ENCODE measurements at regions not wholly inside any gene's neighbourhood (a gene's known extent, or its start where the extent isn't known, plus 50 kb on each side); places are given as distances from the start of the nearest gene placed in this dataset.

GRCh38 chr5:2266641-2267240 lies 384.0 kb upstream of the IRX4 start:
- peaks cover 6% of the 10 kb centered on the region for H3K27me3 ChIP-seq (ENCODE audit: insufficient read depth, low read length, poor library complexity)

DNA sequence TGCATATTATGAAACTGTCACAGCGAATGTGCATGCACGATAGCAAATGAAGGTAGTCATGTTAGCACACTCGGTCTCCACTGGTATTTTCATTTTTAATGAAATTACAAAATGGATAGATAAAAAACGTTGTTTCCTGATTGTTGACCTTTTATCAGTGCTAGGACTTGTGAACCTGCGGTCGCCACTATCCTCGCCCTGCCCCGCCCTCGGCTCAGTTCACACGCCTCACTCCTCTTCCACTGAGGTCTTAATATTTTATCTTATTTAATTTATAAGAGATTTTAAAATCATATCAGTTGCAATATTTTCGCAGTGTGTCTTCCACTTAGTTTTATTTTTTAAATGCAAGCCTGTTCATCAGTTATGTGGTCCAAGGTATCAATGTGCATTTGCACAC lies 382.6 kb upstream of the IRX4 start:
- TF ChIP-seq, protein P1, sequence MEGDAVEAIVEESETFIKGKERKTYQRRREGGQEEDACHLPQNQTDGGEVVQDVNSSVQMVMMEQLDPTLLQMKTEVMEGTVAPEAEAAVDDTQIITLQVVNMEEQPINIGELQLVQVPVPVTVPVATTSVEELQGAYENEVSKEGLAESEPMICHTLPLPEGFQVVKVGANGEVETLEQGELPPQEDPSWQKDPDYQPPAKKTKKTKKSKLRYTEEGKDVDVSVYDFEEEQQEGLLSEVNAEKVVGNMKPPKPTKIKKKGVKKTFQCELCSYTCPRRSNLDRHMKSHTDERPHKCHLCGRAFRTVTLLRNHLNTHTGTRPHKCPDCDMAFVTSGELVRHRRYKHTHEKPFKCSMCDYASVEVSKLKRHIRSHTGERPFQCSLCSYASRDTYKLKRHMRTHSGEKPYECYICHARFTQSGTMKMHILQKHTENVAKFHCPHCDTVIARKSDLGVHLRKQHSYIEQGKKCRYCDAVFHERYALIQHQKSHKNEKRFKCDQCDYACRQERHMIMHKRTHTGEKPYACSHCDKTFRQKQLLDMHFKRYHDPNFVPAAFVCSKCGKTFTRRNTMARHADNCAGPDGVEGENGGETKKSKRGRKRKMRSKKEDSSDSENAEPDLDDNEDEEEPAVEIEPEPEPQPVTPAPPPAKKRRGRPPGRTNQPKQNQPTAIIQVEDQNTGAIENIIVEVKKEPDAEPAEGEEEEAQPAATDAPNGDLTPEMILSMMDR (IDR thresholded peaks at IDR 0.05; ENCODE audit: borderline replicate concordance, extremely low read depth, low read length, poor library complexity, severe bottlenecking): no peak
- no peak for TF ChIP-seq EZH2 (IDR thresholded peaks at IDR 0.05; ENCODE audit: borderline replicate concordance, low read depth, low read length, severe bottlenecking)
- Histone ChIP-seq H3K36me3 (ENCODE audit: insufficient read depth, low read length) (no peaks in the 10 kb centered on the region), H3K27me3 (ENCODE audit: insufficient read depth, low read length, poor library complexity) (peaks cover 3% of the 10 kb centered on the region), H3K79me2 (ENCODE audit: insufficient read depth, low read length) (no peaks in the 10 kb centered on the region), H3K27ac (ENCODE audit: low read length) (no peak overlapping the region), H3K4me2 (ENCODE audit: insufficient read depth, low read length) (no peak overlapping the region), H3K4me1 (ENCODE audit: insufficient read depth, low read length) (no peaks in the 10 kb centered on the region), H4K20me1 (ENCODE audit: insufficient read depth, low read length) (no peaks in the 10 kb centered on the region), H3K9ac (ENCODE audit: low read depth, low read length) (no peak overlapping the region), H3K4me3 (ENCODE audit: low read depth in 1 of 2, low read length in 2 of 2) (no peak overlapping the region), H3K9me3 (ENCODE audit: insufficient read depth, low read length, severe bottlenecking) (no peaks in the 10 kb centered on the region), H2AFZ (ENCODE audit: low read depth, low read length) (no peak overlapping the region)
- ATAC-seq (ENCODE audit: insufficient read depth, low read depth) (no peak), DNase-seq (no peak)

More at GRCh38 chr5:2266641-2267240, 384.0 kb upstream of the IRX4 start:
- no peaks in the 10 kb centered on the region for H3K36me3 ChIP-seq (ENCODE audit: insufficient read depth, low read length)
- no peaks in the 10 kb centered on the region for H3K79me2 ChIP-seq (ENCODE audit: insufficient read depth, low read length)
- H3K4me3 ChIP-seq (ENCODE audit: low read depth in 1 of 2, low read length in 2 of 2): no peak overlapping the region
- no peak for DNase-seq
- H3K4me2 ChIP-seq (ENCODE audit: insufficient read depth, low read length): no peak overlapping the region
- no peak overlapping the region for H3K27ac ChIP-seq (ENCODE audit: low read length)
- no peak overlapping the region for H3K9ac ChIP-seq (ENCODE audit: low read depth, low read length)
- no peaks in the 10 kb centered on the region for H3K9me3 ChIP-seq (ENCODE audit: insufficient read depth, low read length, severe bottlenecking)
- H2AFZ ChIP-seq (ENCODE audit: low read depth, low read length): no peak overlapping the region
- TF ChIP-seq, protein P1 (IDR thresholded peaks at IDR 0.05; ENCODE audit: borderline replicate concordance, extremely low read depth, low read length, poor library complexity, severe bottlenecking): no peak
- no peak for TF ChIP-seq EZH2 (IDR thresholded peaks at IDR 0.05; ENCODE audit: borderline replicate concordance, low read depth, low read length, severe bottlenecking)
- ATAC-seq (ENCODE audit: insufficient read depth, low read depth): no peak
- H3K4me1 ChIP-seq (ENCODE audit: insufficient read depth, low read length): no peaks in the 10 kb centered on the region
- no peaks in the 10 kb centered on the region for H4K20me1 ChIP-seq (ENCODE audit: insufficient read depth, low read length)

GRCh38 chr5:2263763-2264162 lies 381.0 kb upstream of the IRX4 start:
- Histone ChIP-seq H3K27me3 (ENCODE audit: insufficient read depth, low read length, poor library complexity) (peaks cover 3% of the 10 kb centered on the region), H3K4me1 (ENCODE audit: insufficient read depth, low read length) (no peaks in the 10 kb centered on the region), H4K20me1 (ENCODE audit: insufficient read depth, low read length) (no peaks in the 10 kb centered on the region), H2AFZ (ENCODE audit: low read depth, low read length) (no peak overlapping the region), H3K79me2 (ENCODE audit: insufficient read depth, low read length) (no peaks in the 10 kb centered on the region), H3K4me3 (ENCODE audit: low read depth in 1 of 2, low read length in 2 of 2) (no peak overlapping the region), H3K27ac (ENCODE audit: low read length) (no peak overlapping the region), H3K9me3 (ENCODE audit: insufficient read depth, low read length, severe bottlenecking) (no peaks in the 10 kb centered on the region), H3K4me2 (ENCODE audit: insufficient read depth, low read length) (no peak overlapping the region), H3K9ac (ENCODE audit: low read depth, low read length) (no peak overlapping the region), H3K36me3 (ENCODE audit: insufficient read depth, low read length) (no peaks in the 10 kb centered on the region)
- TF ChIP-seq, protein P1 (IDR thresholded peaks at IDR 0.05; ENCODE audit: borderline replicate concordance, extremely low read depth, low read length, poor library complexity, severe bottlenecking): no peak
- no peak for TF ChIP-seq EZH2 (IDR thresholded peaks at IDR 0.05; ENCODE audit: borderline replicate concordance, low read depth, low read length, severe bottlenecking)
- no peak for ATAC-seq (ENCODE audit: insufficient read depth, low read depth)
- no peak for DNase-seq

All from DND-41 (cell line).